ENCODE measurements at regions not wholly inside any gene's neighbourhood (a gene's known extent, or its start where the extent isn't known, plus 50 kb on each side); places are given as distances from the start of the nearest gene placed in this dataset.

DNA sequence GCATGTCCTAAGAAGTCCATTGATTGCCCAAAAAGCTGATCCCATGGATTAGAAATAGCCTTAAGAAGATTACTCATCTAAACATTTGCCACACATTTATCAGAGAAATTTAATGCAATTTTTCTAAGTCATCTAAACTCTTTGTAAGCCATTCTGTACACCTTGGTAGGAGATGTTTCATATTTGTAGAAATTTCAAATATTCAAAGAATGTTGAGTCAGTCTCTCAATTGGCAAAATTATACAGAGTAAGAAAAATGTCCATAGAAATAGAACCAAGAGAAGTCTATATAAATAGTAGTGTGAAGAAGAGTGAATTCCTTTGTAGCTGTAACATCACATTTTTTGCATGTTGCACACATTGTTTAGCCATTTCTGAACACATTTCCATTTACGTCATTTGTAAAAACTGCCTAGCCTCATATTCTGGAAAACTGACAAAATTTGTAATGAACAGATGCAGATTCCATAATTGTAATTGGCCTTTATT is 128.6 kb downstream of the MSTN start:
- TF ChIP-seq, protein P1, sequence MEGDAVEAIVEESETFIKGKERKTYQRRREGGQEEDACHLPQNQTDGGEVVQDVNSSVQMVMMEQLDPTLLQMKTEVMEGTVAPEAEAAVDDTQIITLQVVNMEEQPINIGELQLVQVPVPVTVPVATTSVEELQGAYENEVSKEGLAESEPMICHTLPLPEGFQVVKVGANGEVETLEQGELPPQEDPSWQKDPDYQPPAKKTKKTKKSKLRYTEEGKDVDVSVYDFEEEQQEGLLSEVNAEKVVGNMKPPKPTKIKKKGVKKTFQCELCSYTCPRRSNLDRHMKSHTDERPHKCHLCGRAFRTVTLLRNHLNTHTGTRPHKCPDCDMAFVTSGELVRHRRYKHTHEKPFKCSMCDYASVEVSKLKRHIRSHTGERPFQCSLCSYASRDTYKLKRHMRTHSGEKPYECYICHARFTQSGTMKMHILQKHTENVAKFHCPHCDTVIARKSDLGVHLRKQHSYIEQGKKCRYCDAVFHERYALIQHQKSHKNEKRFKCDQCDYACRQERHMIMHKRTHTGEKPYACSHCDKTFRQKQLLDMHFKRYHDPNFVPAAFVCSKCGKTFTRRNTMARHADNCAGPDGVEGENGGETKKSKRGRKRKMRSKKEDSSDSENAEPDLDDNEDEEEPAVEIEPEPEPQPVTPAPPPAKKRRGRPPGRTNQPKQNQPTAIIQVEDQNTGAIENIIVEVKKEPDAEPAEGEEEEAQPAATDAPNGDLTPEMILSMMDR (IDR thresholded peaks at IDR 0.05): no peak
- TF ChIP-seq POLR2A (IDR thresholded peaks at IDR 0.05): no peak
